Keratinocyte (primary cell): ENCODE measurements at regions not wholly inside any gene's neighbourhood (a gene's known extent, or its start where the extent isn't known, plus 50 kb on each side); places are given as distances from the start of the nearest gene placed in this dataset.

Experiments used
- DNase-seq: peaks from one replicate; pipeline ENCODE4 v3.0.0-alpha.2; 2011; ENCODE audit warnings: low read depth, missing footprints, low spot score
- FAIRE-seq: peaks from 2 replicates; lab custom pipeline; 2011; peaks lifted over from hg19 to GRCh38; lab: Jason Lieb, UNC
- H2AFZ ChIP-seq: 2 replicates; pipeline ENCODE4 v1.6.0; 2012; ENCODE audit warnings: low read length, control low read depth, inconsistent platforms; ENCODE audit not compliant: control insufficient read depth
- H3K27ac ChIP-seq: 2 replicates; pipeline ENCODE4 v1.5.1; 2011; ENCODE audit warnings: low read length; ENCODE audit not compliant: control insufficient read depth, insufficient read depth
- H3K27me3 ChIP-seq: 3 replicates; pipeline ENCODE4 v1.6.0; 2011; ENCODE audit warnings: low read length; ENCODE audit not compliant: control insufficient read depth, insufficient read depth; ENCODE audit errors: extremely low read depth
- H3K36me3 ChIP-seq, 2 experiments: 2 replicates in 1 of 2; 3 replicates in 1 of 2; pipeline ENCODE4 v1.5.1; 2011; ENCODE audit warnings: low read length in 2 of 2, mild to moderate bottlenecking in 1 of 2; ENCODE audit not compliant: control insufficient read depth in 2 of 2, insufficient read depth in 2 of 2; ENCODE audit errors: extremely low read depth in 1 of 2
- H3K4me1 ChIP-seq: 3 replicates; pipeline ENCODE4 v1.5.1; 2011; ENCODE audit warnings: low read length; ENCODE audit not compliant: control insufficient read depth, insufficient read depth; ENCODE audit errors: extremely low read depth
- H3K4me2 ChIP-seq: 3 replicates; pipeline ENCODE4 v1.6.0; 2011; ENCODE audit warnings: low read depth, low read length; ENCODE audit not compliant: control insufficient read depth, insufficient read depth; ENCODE audit errors: extremely low read depth
- H3K4me3 ChIP-seq, 3 experiments: fragments of 200-600 bp in 1 of 3; sonication (generic) in 1 of 3; 2 replicates in 2 of 3; 3 replicates in 1 of 3; pipeline ENCODE4 v1.5.1; 2011 to 2016; ENCODE audit warnings: low read length in 3 of 3, mild to moderate bottlenecking in 3 of 3, control low read depth in 2 of 3, inconsistent platforms in 1 of 3, low read depth in 1 of 3, mixed read lengths in 1 of 3, mixed run types in 1 of 3, moderate library complexity in 1 of 3; ENCODE audit not compliant: control insufficient read depth in 2 of 3, insufficient read depth in 2 of 3; ENCODE audit errors: extremely low read depth in 1 of 3
- H3K79me2 ChIP-seq: 2 replicates; pipeline ENCODE4 v1.6.0; 2012; ENCODE audit warnings: low read length; ENCODE audit not compliant: control insufficient read depth, insufficient read depth
- H3K9ac ChIP-seq: 3 replicates; pipeline ENCODE4 v1.6.0; 2011; ENCODE audit warnings: low read length; ENCODE audit not compliant: control insufficient read depth, insufficient read depth; ENCODE audit errors: extremely low read depth
- H3K9me1 ChIP-seq: 3 replicates; pipeline ENCODE4 v1.6.0; 2011; ENCODE audit warnings: low read length; ENCODE audit not compliant: control insufficient read depth, insufficient read depth; ENCODE audit errors: extremely low read depth
- H3K9me3 ChIP-seq: 2 replicates; pipeline ENCODE4 v1.5.1; 2012; ENCODE audit warnings: low read depth, low read length; ENCODE audit not compliant: control insufficient read depth
- H4K20me1 ChIP-seq: 3 replicates; pipeline ENCODE4 v1.6.0; 2011; ENCODE audit warnings: low read length; ENCODE audit not compliant: control insufficient read depth, insufficient read depth; ENCODE audit errors: extremely low read depth
- CTCF ChIP-seq, 3 experiments: IDR thresholded peaks in 1 of 3; conservative IDR thresholded peaks in 1 of 3; optimal IDR thresholded peaks in 1 of 3; 2 replicates in 2 of 3; 3 replicates in 1 of 3; pipeline versions ENCODE3 to v1.5.1; 2011; ENCODE audit warnings: low read length in 3 of 3, mild to moderate bottlenecking in 3 of 3, moderate library complexity in 2 of 3, control low read depth in 1 of 3, inconsistent platforms in 1 of 3; ENCODE audit not compliant: insufficient read depth in 2 of 3; ENCODE audit errors: extremely low read depth in 1 of 3
- EZH2 ChIP-seq: IDR thresholded peaks from one replicate; pipeline ENCODE4 v1.6.1; 2012; ENCODE audit warnings: inconsistent platforms, mild to moderate bottlenecking, low read length, moderate library complexity
- dilution Hi-C: fragments of 300-500 bp; cut with MboI; formaldehyde crosslinking; loops from one replicate; pipeline ENCODE4 v1.7.0; 2020; ENCODE audit warnings: low sequenced_read_pairs; ENCODE audit not compliant: extremely low pct_ligation_motif_present

GRCh38 chr18:38971881-38972280 lies 1406.3 kb upstream of the CELF4 start:
- Histone ChIP-seq H3K27me3 (no peaks in the 10 kb centered on the region), H2AFZ (no peak overlapping the region), H4K20me1 (no peaks in the 10 kb centered on the region), H3K27ac (no peak overlapping the region), H3K4me1 (no peaks in the 10 kb centered on the region), H3K4me3 (no peak overlapping the region), H3K9me1 (no peaks in the 10 kb centered on the region), H3K9ac (no peak overlapping the region), H3K4me2 (no peak overlapping the region), H3K79me2 (no peaks in the 10 kb centered on the region), H3K9me3 (no peaks in the 10 kb centered on the region), H3K36me3 (no peaks in the 10 kb centered on the region)
- FAIRE-seq (no peak), DNase-seq (no peak)
- dilution Hi-C loops: no loop called here
- TF ChIP-seq CTCF (optimal IDR thresholded peaks at IDR 0.05 in 1 of 3, IDR thresholded peaks at IDR 0.05 in 1 of 3, conservative IDR thresholded peaks at IDR 0.05 in 1 of 3; ENCODE audit: extremely low read depth in 1 of 3, insufficient read depth in 2 of 3, low read length in 3 of 3): no peak
- TF ChIP-seq EZH2: no peak

GRCh38 chr18:38966841-38967240 lies 1401.2 kb upstream of the CELF4 start:
- dilution Hi-C loops: no loop called here
- FAIRE-seq: no peak

More at GRCh38 chr18:38966841-38967240, 1401.2 kb upstream of the CELF4 start:
- Histone ChIP-seq H3K9me3 (no peaks in the 10 kb centered on the region), H3K27me3 (no peaks in the 10 kb centered on the region), H3K9me1 (no peaks in the 10 kb centered on the region), H3K36me3 (no peaks in the 10 kb centered on the region), H4K20me1 (no peaks in the 10 kb centered on the region), H3K9ac (no peak overlapping the region), H3K4me2 (no peak overlapping the region), H3K27ac (no peak overlapping the region), H3K79me2 (no peaks in the 10 kb centered on the region), H3K4me3 (no peak overlapping the region), H2AFZ (no peak overlapping the region), H3K4me1 (no peaks in the 10 kb centered on the region)
- TF ChIP-seq CTCF (optimal IDR thresholded peaks at IDR 0.05 in 1 of 3, IDR thresholded peaks at IDR 0.05 in 1 of 3, conservative IDR thresholded peaks at IDR 0.05 in 1 of 3; ENCODE audit: extremely low read depth in 1 of 3, insufficient read depth in 2 of 3, low read length in 3 of 3) (no peak), EZH2 (no peak)
- DNase-seq: no peak
